Nephron progenitor cell (in vitro differentiated cells): ENCODE measurements at regions not wholly inside any gene's neighbourhood (a gene's known extent, or its start where the extent isn't known, plus 50 kb on each side); places are given as distances from the start of the nearest gene placed in this dataset.
A peak's percentile ranks its signal among the peaks of the same experiment; 100 is the strongest.

Experiments
- DNase-seq: peaks from one replicate; pipeline ENCODE4 v3.0.0; 2021
- H3K27ac Mint-ChIP-seq: 2 replicates; pipeline ENCODE4 v1.8.0; 2021; ENCODE audit warnings: mild to moderate bottlenecking, moderate library complexity, mixed read lengths
- H3K27me3 Mint-ChIP-seq: 2 replicates; pipeline ENCODE4 v1.8.0; 2021; ENCODE audit warnings: mild to moderate bottlenecking, low read depth, mixed read lengths; ENCODE audit not compliant: poor library complexity
- H3K36me3 Mint-ChIP-seq: 2 replicates; pipeline ENCODE4 v1.8.0; 2021; ENCODE audit warnings: low read depth, mixed read lengths
- H3K4me1 Mint-ChIP-seq: 2 replicates; pipeline ENCODE4 v1.8.0; 2021; ENCODE audit warnings: mixed read lengths
- H3K4me3 Mint-ChIP-seq: 2 replicates; pipeline ENCODE4 v1.8.0; 2021; ENCODE audit warnings: mild to moderate bottlenecking, moderate library complexity, mixed read lengths
- H3K9me3 Mint-ChIP-seq: 2 replicates; pipeline ENCODE4 v1.8.0; 2021; ENCODE audit warnings: mild to moderate bottlenecking, moderate library complexity, mixed read lengths
- CTCF ChIP-seq: fragments of 200-600 bp; sonication (generic); IDR thresholded peaks from 2 replicates; pipeline ENCODE4 v1.5.0; 2021; ENCODE audit warnings: antibody characterized with exemption

- H3K36me3 Mint-ChIP-seq, result no peaks in the 10 kb centered on the region
- DNase-seq, result no peak
- no peaks in the 10 kb centered on the region for H3K9me3 Mint-ChIP-seq
- H3K27me3 Mint-ChIP-seq, result peaks cover 5% of the 10 kb centered on the region
- no peak overlapping the region for H3K4me3 Mint-ChIP-seq
- H3K4me1 Mint-ChIP-seq, result no peaks in the 10 kb centered on the region
- no peak for TF ChIP-seq CTCF
- H3K27ac Mint-ChIP-seq, result no peak overlapping the region
Measured at GRCh38 chr9:23563517-23563916, 262.5 kb downstream of the ELAVL2 start.

GRCh38 chr9:23567516-23568165 lies 258.4 kb downstream of the ELAVL2 start:
- Mint-ChIP-seq H3K36me3 (no peaks in the 10 kb centered on the region), H3K9me3 (no peaks in the 10 kb centered on the region), H3K27ac (no peak overlapping the region), H3K4me3 (no peak overlapping the region), H3K27me3 (peaks cover 5% of the 10 kb centered on the region), H3K4me1 (peaks cover 13% of the 10 kb centered on the region)
- TF ChIP-seq CTCF, result no peak
- DNase-seq, result no peak

- DNase-seq, result no peak
- no peak for TF ChIP-seq CTCF
Measured at GRCh38 chr9:23571414-23572104, 254.5 kb downstream of the ELAVL2 start.

GRCh38 chr9:23573800-23574199 lies 252.2 kb downstream of the ELAVL2 start:
- TF ChIP-seq CTCF, result no peak
- H3K4me3 Mint-ChIP-seq, result no peak overlapping the region
- H3K27ac Mint-ChIP-seq, result no peak overlapping the region
- H3K36me3 Mint-ChIP-seq, result no peaks in the 10 kb centered on the region
- H3K27me3 Mint-ChIP-seq, result no peaks in the 10 kb centered on the region
- H3K4me1 Mint-ChIP-seq, result peaks cover 13% of the 10 kb centered on the region
- no peaks in the 10 kb centered on the region for H3K9me3 Mint-ChIP-seq
- no peak for DNase-seq

More at GRCh38 chr9:23571414-23572104, 254.5 kb downstream of the ELAVL2 start:
- no peaks in the 10 kb centered on the region for H3K27me3 Mint-ChIP-seq
- no peaks in the 10 kb centered on the region for H3K9me3 Mint-ChIP-seq
- no peaks in the 10 kb centered on the region for H3K36me3 Mint-ChIP-seq
- no peak overlapping the region for H3K4me3 Mint-ChIP-seq
- H3K27ac Mint-ChIP-seq, result no peak overlapping the region
- peaks cover 13% of the 10 kb centered on the region for H3K4me1 Mint-ChIP-seq

- Mint-ChIP-seq H3K27me3 (no peaks in the 10 kb centered on the region), H3K36me3 (no peaks in the 10 kb centered on the region), H3K27ac (peak overlapping the region; percentile 8), H3K9me3 (no peaks in the 10 kb centered on the region), H3K4me1 (no peaks in the 10 kb centered on the region), H3K4me3 (no peak overlapping the region)
- TF ChIP-seq CTCF, result no peak
- no peak for DNase-seq
Measured at GRCh38 chr9:23577611-23578010, 248.4 kb downstream of the ELAVL2 start.

- H3K9me3 Mint-ChIP-seq, result no peaks in the 10 kb centered on the region
- no peaks in the 10 kb centered on the region for H3K4me1 Mint-ChIP-seq
- H3K36me3 Mint-ChIP-seq, result no peaks in the 10 kb centered on the region
- H3K27me3 Mint-ChIP-seq, result no peaks in the 10 kb centered on the region
- TF ChIP-seq CTCF, result no peak
- no peak for DNase-seq
- no peak overlapping the region for H3K27ac Mint-ChIP-seq
- H3K4me3 Mint-ChIP-seq, result no peak overlapping the region
Measured at GRCh38 chr9:23581931-23582330, 244.1 kb downstream of the ELAVL2 start.
